ENCODE measurements at regions not wholly inside any gene's neighbourhood (a gene's known extent, or its start where the extent isn't known, plus 50 kb on each side); places are given as distances from the start of the nearest gene placed in this dataset.

DNA sequence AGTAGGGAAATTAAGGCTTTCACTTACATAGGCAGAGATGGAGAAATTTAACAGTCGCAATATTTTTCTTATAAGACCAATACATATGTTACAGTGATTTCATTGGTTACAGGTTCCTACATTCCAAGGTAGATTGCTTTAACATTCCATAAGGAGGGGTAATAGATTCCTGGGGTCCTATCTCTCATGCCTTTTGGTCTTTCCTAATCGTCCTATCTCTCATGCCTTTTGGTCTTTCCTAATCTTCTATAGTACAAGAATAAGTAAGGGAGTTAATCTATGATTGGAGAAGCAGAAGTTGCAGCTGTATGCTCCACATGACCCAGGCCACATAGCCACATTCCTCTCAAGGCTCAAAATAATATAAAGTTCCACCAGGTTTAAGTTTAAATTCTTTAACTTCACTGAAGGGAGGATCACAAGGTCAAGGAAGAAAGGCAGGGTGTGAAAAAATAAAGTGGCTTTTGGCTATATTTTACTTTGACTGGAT, 285.0 kb upstream of the BOD1L1 start:
- H3K27ac ChIP-seq (ENCODE audit: extremely low read depth, low read depth, low read length): no peak overlapping the region
- POLR2A ChIA-PET: no interaction called here
- no peaks in the 10 kb centered on the region for H3K4me1 ChIP-seq (ENCODE audit: control insufficient read depth, insufficient read depth, low read length)
- no peaks in the 10 kb centered on the region for H3K9me3 ChIP-seq (ENCODE audit: control insufficient read depth, insufficient read depth, low read depth, low read length)
- TF ChIP-seq YY2 (tag by site-specific recombination; IDR thresholded peaks at IDR 0.05) (no peak), IKZF3 (tag by site-specific recombination; IDR thresholded peaks at IDR 0.05) (no peak), ZNF610 (tag by site-specific recombination; IDR thresholded peaks at IDR 0.05; ENCODE audit: borderline replicate concordance) (no peak), ZNF155 (tag by site-specific recombination; IDR thresholded peaks at IDR 0.05) (no peak), ZNF114 (tag by site-specific recombination; IDR thresholded peaks at IDR 0.05) (no peak), ZNF391 (tag by site-specific recombination; IDR thresholded peaks at IDR 0.05; ENCODE audit: borderline replicate concordance, low read depth) (no peak), ZNF394 (tag by site-specific recombination; IDR thresholded peaks at IDR 0.05; ENCODE audit: borderline replicate concordance) (no peak), ZNF37A (tag by site-specific recombination; IDR thresholded peaks at IDR 0.05) (no peak), KLF16 (tag by site-specific recombination; IDR thresholded peaks at IDR 0.05) (no peak), KLF7 (tag by site-specific recombination; IDR thresholded peaks at IDR 0.05; ENCODE audit: borderline replicate concordance) (no peak), BCL6B (tag by site-specific recombination; IDR thresholded peaks at IDR 0.05) (no peak), ZNF350 (tag by site-specific recombination; IDR thresholded peaks at IDR 0.05) (no peak), ZNF544 (tag by site-specific recombination; IDR thresholded peaks at IDR 0.05) (no peak), ZBTB7A (tag by site-specific recombination; IDR thresholded peaks at IDR 0.05; ENCODE audit: low read depth) (no peak), ZNF555 (tag by site-specific recombination; conservative IDR thresholded peaks at IDR 0.05) (no peak), ZNF169 (tag by site-specific recombination; IDR thresholded peaks at IDR 0.05) (no peak), KLF1 (tag by site-specific recombination; IDR thresholded peaks at IDR 0.05) (no peak)
- TF ChIP-seq, protein P1, sequence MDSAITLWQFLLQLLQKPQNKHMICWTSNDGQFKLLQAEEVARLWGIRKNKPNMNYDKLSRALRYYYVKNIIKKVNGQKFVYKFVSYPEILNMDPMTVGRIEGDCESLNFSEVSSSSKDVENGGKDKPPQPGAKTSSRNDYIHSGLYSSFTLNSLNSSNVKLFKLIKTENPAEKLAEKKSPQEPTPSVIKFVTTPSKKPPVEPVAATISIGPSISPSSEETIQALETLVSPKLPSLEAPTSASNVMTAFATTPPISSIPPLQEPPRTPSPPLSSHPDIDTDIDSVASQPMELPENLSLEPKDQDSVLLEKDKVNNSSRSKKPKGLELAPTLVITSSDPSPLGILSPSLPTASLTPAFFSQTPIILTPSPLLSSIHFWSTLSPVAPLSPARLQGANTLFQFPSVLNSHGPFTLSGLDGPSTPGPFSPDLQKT (IDR thresholded peaks at IDR 0.05; ENCODE audit: borderline replicate concordance, low read depth, low read length): no peak
- TF ChIP-seq, protein P2, sequence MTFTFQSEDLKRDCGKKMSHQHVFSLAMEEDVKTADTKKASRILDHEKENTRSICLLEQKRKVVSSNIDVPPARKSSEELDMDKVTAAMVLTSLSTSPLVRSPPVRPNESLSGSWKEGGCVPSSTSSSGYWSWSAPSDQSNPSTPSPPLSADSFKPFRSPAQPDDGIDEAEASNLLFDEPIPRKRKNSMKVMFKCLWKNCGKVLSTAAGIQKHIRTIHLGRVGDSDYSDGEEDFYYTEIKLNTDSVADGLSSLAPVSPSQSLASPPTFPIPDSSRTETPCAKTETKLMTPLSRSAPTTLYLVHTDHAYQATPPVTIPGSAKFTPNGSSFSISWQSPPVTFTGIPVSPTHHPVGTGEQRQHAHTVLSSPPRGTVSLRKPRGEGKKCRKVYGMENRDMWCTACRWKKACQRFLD (tag by site-specific recombination; IDR thresholded peaks at IDR 0.05): no peak
- no peak overlapping the region for H3K4me3 ChIP-seq (ENCODE audit: low read depth, low read length)
- CTCF ChIA-PET: no interaction called here
- no peaks in the 10 kb centered on the region for H3K36me3 ChIP-seq (ENCODE audit: control insufficient read depth in 2 of 2, insufficient read depth in 1 of 2, low read length in 2 of 2)

DNA sequence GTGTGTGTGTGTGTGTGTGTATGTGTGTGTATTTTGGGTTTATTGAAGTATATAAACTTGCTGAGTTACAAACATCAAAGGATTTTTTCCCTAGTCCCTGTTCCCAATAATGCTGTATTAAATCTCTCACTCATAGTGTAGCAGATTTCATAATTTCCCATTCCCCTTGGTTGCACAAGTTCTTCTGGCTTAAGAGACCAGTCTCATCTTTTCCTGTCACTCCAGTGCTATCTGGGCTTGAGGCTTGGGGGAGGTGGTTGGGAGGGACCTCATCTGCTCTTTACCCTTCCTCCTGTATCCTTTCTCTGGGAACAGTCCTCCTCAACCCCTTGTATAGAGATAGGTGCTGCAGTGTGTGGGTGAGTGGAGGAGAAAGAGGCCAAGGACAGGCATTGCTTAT, 285.4 kb upstream of the BOD1L1 start:
- Histone ChIP-seq H3K4me1 (ENCODE audit: control insufficient read depth, insufficient read depth, low read length) (no peaks in the 10 kb centered on the region), H3K4me3 (ENCODE audit: low read depth, low read length) (no peak overlapping the region), H3K36me3 (ENCODE audit: control insufficient read depth in 2 of 2, insufficient read depth in 1 of 2, low read length in 2 of 2) (no peaks in the 10 kb centered on the region), H3K27ac (ENCODE audit: extremely low read depth, low read depth, low read length) (no peak overlapping the region), H3K9me3 (ENCODE audit: control insufficient read depth, insufficient read depth, low read depth, low read length) (no peaks in the 10 kb centered on the region)
- TF ChIP-seq ZNF266 (tag by site-specific recombination; IDR thresholded peaks at IDR 0.05; ENCODE audit: low read depth): no peak
- no peak for TF ChIP-seq PRDM2 (tag by site-specific recombination; IDR thresholded peaks at IDR 0.05; ENCODE audit: borderline replicate concordance)
- TF ChIP-seq ZNF324 (tag by site-specific recombination; IDR thresholded peaks at IDR 0.05): no peak
- TF ChIP-seq GLIS1 (tag by site-specific recombination; IDR thresholded peaks at IDR 0.05): no peak
- TF ChIP-seq ZNF140 (tag by site-specific recombination; IDR thresholded peaks at IDR 0.05): no peak
- no peak for TF ChIP-seq ZEB2 (tag by site-specific recombination; IDR thresholded peaks at IDR 0.05)
- POLR2A ChIA-PET: no interaction called here
- CTCF ChIA-PET: no interaction called here

Measured in HEK293 (cell line).